ENCODE measurements at regions not wholly inside any gene's neighbourhood (a gene's known extent, or its start where the extent isn't known, plus 50 kb on each side); places are given as distances from the start of the nearest gene placed in this dataset.
"Not testable (repeated sequence)": the region's sequence is repeated elsewhere in the genome, so short reads cannot be mapped to it uniquely, and the experiment has no call there.

- in situ Hi-C loops (cut with HindIII; ENCODE audit: low pct_unique_long_range_greater_than_20kb, low sequenced_read_pairs): not testable (repeated sequence)
Measured at GRCh38 chr22:16911340-16911739, 86.1 kb upstream of the XKR3 start.

GRCh38 chr22:16902051-16902450 lies 76.8 kb upstream of the XKR3 start:
- DNase-seq (ENCODE audit: low read depth): peak; percentile 72
- in situ Hi-C loops (cut with HindIII; ENCODE audit: low pct_unique_long_range_greater_than_20kb, low sequenced_read_pairs): not testable (repeated sequence)

More at GRCh38 chr22:16911340-16911739, 86.1 kb upstream of the XKR3 start:
- not testable (repeated sequence) for DNase-seq (ENCODE audit: low read depth)

GRCh38 chr22:16901579-16901978 lies 76.4 kb upstream of the XKR3 start:
- in situ Hi-C loops (cut with HindIII; ENCODE audit: low pct_unique_long_range_greater_than_20kb, low sequenced_read_pairs): not testable (repeated sequence)
- DNase-seq (ENCODE audit: low read depth): peak; percentile 72

GRCh38 chr22:16899358-16899757 lies 74.1 kb upstream of the XKR3 start:
- in situ Hi-C loops (cut with HindIII; ENCODE audit: low pct_unique_long_range_greater_than_20kb, low sequenced_read_pairs); DNase-seq (ENCODE audit: low read depth): not testable (repeated sequence)

- in situ Hi-C loops (cut with HindIII; ENCODE audit: low pct_unique_long_range_greater_than_20kb, low sequenced_read_pairs): not testable (repeated sequence)
Measured at GRCh38 chr22:16897365-16897764, 72.2 kb upstream of the XKR3 start.

GRCh38 chr22:16891892-16892291 lies 66.7 kb upstream of the XKR3 start:
- in situ Hi-C loops (cut with HindIII; ENCODE audit: low pct_unique_long_range_greater_than_20kb, low sequenced_read_pairs); DNase-seq (ENCODE audit: low read depth): not testable (repeated sequence)

More at GRCh38 chr22:16897365-16897764, 72.2 kb upstream of the XKR3 start:
- DNase-seq (ENCODE audit: low read depth): not testable (repeated sequence)

GRCh38 chr22:16876339-16876738 lies 51.1 kb upstream of the XKR3 start:
- DNase-seq (ENCODE audit: low read depth); in situ Hi-C loops (cut with HindIII; ENCODE audit: low pct_unique_long_range_greater_than_20kb, low sequenced_read_pairs): not testable (repeated sequence)

All from Caki2 (cell line).